SK-MEL-5 (cell line): ENCODE measurements at regions not wholly inside any gene's neighbourhood (a gene's known extent, or its start where the extent isn't known, plus 50 kb on each side); places are given as distances from the start of the nearest gene placed in this dataset.

Experiments
- DNase-seq: peaks from one replicate; pipeline ENCODE4 v3.0.0-alpha.2; 2016; ENCODE audit warnings: low read depth, low spot score
- in situ Hi-C: cut with HindIII; loops from 2 replicates; pipeline ENCODE4 v1.10.0; 2016; ENCODE audit warnings: low sequenced_read_pairs, high pct_unique_total_duplicates, low pct_unique_long_range_greater_than_20kb

DNA sequence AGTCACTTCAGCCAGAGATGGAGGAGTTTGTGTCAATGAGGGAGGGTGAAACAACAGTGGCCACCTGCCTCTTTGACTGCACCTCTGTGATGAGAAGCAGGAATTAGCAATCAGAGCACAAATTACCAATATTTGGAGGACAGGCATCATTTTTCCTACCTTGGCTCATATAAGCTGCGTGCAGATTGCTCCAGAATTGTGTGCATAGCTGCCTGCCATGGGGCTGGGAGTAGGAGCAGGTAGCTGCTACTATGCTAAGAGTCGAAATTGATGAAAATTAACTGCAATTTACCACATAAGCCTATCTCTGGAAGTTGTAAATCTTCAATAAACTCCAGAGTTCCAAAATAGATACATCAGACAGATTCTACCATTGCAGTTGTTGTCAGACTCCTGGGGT is 167.5 kb upstream of the HTR2A start:
- DNase-seq = no peak
- in situ Hi-C loops = no loop called here

DNA sequence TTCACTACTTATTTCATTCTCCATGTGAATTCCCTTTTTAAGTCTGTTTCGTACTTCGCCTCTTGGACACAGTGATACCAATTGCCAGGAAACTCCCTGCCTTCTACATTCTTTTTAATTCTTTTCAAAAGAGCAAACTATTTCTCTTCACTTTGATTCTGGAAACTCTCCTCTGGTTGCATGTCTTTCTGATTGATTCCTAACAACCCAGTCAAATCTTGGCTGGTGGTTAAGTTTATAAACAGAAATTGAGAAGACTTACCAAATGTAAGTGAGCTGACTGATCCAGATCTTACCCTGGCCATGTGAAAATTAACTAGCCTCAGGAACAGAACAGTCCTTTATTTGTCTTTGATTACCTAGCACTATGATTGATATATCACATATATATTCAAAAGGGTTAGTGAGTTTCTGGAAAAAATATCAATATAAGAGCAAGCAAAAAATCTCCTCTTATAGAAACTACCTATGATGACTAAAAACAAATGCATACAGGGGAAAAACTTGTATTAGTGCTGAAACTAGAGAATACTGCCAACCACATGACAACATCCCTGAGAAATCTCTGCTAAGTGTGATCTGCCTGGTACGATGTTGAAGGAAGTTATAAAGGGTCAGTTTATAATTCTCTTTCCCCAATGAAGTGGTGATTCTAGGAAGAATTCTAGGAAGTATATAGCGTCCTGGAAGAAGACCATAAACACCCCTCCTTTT is 152.6 kb upstream of the HTR2A start:
- DNase-seq = no peak
- in situ Hi-C loops = no loop called here

DNA sequence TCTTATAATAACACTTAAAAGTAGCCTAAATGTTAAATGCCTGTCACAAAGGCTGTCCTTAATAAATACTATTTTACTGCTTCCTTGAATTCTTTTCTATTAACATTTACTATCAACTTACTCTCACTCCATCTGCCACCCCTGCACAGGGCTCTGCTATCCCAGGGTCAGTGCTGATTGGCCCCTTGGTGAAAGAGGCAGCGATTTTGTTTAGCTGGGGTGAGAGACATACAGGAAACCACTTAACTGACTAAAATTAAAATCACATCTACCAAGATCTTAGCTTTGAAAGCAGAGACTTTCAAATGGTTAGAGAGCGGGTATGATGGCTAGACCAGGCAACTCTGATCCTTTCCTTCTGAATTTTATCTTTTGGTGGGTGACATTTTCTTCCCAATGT is 149.9 kb upstream of the HTR2A start:
- DNase-seq = no peak
- in situ Hi-C loops = no loop called here

DNA sequence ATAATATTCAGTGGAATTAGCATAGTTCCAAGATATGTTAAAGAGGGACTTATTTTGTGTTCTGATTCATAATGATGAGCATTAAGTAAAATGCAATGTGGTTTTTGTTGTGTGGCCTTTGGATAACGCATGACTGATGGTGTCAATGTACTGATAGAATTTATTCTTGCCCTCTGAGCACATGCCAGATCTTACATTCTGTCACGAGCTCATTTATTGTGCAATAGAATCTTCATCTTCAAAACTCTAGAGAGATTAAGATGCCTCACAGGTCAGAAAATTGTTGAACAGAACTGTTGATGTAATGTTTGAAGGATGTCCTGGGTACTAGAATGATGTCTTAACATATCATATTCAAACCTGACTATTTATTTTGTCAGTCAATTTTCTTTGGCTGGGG is 148.0 kb upstream of the HTR2A start:
- in situ Hi-C loops = no loop called here
- DNase-seq = peak; percentile 2

DNA sequence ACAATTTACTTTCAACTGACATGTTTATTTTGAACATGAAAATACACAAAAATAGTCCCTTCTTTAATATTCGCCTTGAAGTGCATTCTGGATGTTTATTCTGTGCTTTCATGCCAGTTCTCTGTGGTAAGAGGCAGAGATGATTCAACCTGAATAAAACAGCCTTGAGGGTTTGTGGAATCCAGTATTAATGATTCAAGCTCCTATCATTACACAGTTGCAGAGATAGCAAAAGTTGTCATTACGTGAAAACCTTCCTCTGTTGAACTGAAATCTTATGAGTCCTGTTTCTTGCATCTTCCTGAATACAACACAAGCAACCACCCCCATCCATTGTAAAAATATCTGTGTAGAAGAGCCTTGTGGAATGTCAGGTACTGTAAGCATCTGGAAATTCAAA is 142.3 kb upstream of the HTR2A start:
- in situ Hi-C loops = no loop called here
- DNase-seq = no peak

DNA sequence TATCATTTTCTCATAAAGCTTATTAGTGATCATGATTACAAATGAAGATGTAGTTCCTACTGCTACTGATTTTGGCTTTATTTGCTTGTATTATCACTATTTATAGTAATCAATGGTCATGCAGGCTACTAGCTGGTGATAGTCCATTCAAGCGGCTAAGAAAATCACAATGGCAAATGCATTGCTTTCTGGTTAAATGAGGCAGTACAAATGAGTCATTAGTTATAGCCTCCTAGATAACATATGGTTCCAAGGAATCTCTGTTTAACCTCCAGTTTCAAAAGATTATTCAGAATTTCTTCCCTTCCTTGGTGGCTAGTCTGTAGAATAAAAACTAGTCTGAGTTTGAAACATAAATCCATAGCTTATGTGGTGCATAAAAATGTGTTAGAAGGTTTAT is 141.3 kb upstream of the HTR2A start:
- in situ Hi-C loops = no loop called here
- no peak for DNase-seq

DNA sequence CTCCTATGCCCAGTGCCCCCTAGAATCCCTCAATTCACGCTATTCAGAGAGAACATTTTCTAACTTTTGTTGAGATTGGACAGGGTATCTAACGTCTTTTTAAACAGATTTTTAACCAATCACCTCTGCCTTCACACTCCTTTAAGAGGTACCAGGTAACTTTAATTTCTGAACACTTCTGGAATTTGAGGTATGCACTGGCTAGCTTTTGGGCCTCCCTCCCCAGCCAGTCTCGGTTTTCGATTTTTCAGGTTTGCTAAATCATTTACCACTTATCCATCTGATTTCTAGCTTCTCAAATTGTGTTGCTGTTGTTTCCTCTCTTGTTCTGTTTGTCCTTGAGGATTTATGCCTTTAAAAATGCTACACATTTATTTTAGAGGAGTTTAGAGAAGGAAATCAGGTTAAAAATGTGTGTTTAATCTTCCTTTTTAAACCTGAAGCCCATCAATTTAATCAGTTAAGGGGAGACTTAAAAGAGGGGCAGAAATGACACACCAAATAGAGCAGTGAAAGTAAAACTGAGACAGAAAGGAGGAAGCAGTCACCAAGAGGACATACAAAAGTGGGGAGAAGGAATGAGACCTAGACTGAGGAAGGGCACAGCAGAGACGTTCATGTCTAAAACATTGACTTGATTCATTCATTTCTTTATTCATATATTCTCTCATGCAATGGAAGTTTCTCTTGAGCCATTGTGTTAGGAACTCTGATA is 139.6 kb upstream of the HTR2A start:
- DNase-seq = no peak
- in situ Hi-C loops = no loop called here

DNA sequence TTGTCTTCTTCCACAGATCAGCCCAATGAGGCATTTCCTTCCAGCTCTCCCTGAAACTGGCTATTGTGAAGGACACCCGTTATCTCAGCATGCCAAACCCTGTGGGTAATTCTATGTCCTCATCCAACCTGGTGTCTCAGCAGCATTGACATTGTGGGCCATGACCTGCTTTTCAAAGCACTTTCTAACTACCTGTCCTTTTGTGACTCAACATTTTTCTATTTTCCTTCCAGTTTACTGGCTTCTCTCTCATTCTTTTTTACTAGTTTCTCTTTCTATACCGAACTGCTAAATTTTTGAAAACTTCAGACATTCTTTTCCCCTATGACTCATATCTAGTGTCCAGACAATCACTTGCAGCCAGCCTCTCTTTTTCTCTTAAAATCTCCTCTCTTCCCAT is 136.4 kb upstream of the HTR2A start:
- in situ Hi-C loops = no loop called here
- DNase-seq = no peak

DNA sequence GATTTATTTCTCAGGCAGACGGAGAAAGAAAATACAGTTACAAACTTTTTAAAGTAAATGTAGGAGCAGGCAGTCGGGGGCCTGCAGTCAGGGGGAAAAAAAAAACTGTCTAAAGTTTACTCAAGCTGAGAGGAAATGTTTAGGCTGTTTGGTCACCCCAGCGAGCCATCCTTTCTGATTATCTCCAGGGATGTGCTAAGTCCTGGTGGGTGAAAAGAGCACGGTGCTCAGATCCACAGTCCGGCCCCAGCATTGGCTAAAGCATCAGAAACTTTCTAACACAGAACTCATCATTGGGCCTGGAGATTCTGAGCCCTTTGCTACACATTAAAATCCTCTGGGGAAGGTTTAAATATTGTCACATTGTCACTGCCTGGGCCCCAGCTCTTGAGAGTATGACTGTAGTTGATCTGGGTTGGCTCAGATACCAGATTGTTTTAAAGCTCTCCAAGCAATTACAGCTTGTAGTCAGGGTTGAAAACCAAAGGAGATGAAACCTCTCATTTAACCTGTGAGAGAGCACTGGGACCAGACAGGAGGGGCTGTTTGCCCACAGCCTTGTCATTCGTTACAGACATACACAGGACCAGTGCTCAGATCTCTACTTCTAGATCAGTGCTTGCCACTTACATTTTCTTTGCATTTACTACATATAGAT is 131.1 kb upstream of the HTR2A start:
- DNase-seq = no peak
- in situ Hi-C loops = no loop called here

DNA sequence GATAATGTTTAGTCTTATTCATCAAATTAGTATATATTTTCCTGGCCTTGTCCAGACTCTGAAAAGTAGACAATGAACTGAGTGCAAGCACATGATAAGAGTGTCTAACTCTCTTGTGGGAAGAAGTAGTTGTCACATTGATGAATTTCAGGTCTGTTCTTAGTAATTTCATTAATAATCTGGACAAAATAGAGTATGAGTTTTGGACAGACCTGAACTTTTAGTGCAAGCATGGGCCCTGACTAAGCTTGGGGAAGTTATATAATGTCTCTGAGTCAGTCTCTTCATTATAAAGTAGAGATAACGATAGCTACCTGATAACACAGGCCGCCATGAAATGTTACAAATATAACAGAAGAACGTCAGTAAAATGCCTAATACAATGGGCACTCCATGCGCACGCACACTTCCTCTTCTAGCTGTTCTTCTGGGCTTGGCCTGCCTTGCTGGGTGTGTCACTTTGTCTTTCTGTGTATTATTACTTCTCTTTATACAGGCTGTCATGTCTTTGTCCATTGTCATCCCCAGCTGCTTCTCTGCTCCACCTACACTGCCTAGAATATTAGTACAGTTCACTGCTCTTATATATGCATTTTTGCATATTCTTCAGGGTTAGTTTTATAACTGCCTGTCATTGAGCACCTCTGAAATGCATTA is 129.1 kb upstream of the HTR2A start:
- in situ Hi-C loops = no loop called here
- no peak for DNase-seq

DNA sequence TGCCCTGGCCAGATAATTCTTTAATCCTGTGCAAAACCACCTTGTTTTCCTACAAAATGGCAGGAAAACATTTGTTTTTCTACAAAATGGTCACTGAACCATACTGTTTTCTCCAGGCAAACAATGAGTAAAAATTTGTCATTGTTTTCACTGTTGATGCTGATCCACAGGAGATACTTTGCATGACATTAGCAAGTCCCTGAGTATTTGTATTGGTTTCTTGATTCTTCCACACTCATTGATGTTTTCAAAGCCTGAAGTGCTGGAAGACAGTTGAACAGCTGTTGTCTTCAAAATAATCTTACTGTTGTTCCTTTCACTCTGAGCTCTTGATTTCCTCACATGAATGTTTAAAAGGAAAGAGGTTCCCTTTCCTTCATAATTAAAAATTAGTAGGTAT is 123.1 kb upstream of the HTR2A start:
- in situ Hi-C loops = no loop called here
- no peak for DNase-seq

DNA sequence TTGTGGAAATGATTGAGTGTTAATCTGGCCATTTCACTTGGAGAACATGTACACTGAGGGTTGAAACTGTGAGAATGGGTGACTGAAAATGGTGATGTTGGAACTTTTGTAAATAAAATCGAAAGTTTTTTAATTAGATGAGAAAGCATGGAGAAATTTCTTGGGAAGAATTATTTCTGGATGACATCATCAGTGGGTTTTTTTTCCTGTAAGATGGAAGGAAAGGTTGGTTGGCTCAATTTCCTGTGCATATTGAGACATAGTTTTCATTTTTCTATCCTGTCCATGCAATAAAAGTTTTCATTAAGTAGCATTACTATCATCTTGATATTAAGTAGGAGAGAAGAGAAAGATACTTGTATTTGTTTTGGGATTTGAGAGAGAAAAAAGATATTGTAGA is 120.6 kb upstream of the HTR2A start:
- in situ Hi-C loops = no loop called here
- no peak for DNase-seq

DNA sequence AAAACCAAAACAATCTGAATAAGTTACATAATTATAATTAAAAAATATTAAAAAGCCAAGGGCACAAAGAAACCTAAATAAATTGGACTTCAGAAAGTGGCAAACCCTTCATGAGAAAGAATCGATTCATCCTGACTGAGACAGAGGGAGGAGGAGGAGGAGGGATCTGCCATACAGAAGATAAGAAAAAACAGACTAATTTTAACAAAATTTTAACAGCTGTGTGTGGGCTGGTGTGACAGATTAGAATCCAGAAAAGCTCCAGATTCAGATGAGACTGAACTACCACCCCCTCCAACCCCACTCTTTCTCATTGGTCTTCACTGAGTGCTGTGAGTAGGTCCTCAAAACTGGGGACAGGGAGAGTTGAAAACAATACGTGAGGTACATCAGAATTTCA is 111.5 kb upstream of the HTR2A start:
- DNase-seq = no peak
- in situ Hi-C loops = no loop called here

DNA sequence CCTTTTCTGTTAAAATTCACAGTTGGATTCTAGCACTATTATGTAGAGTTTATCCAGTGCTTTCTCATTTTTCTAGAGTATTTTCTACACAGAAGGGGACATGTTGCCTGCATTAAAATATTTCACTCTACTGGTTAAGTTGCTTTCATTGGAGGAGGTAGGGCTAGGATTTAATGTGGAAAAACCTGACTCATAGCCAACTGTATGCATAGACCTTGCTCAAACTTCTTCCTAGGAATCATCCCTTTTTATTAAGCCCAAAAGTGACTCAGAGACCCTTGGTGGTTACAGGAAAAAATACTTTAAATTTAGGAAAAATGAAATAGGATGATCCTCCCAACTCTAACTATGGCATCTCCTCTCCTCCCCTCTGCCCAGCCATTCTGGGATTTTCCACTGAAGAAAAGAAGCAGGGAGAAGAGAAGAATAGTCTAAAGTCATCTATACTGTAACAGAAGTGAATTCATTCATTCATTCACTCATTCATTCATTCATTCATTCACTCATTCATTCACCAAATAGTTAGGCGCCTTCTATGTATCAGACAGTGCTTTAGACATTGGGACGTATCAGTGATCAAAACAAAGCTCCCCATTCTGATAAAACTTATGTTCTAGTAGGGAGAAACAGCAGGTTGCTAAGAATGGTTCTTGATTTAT is 109.0 kb upstream of the HTR2A start:
- in situ Hi-C loops = no loop called here
- DNase-seq = no peak

DNA sequence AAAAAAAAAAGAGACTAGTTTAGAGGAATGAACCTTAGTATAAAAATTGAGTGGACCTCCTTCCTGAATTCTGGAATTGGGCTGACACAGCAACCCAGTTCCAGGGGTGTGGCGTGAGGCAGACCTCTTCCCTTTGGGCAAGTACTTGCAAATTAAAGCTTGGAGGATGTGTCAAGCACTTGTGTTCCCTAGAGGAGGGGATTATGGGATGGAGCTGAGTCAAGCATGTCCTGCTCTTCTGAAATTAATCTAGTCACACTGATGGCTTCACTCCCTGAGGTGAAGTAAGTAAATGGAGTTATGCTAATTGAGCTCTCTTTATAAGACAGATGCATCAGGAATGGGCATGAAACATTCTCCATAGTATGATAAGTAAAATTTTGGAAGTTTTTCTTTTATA is 107.7 kb upstream of the HTR2A start:
- in situ Hi-C loops = no loop called here
- DNase-seq = no peak

DNA sequence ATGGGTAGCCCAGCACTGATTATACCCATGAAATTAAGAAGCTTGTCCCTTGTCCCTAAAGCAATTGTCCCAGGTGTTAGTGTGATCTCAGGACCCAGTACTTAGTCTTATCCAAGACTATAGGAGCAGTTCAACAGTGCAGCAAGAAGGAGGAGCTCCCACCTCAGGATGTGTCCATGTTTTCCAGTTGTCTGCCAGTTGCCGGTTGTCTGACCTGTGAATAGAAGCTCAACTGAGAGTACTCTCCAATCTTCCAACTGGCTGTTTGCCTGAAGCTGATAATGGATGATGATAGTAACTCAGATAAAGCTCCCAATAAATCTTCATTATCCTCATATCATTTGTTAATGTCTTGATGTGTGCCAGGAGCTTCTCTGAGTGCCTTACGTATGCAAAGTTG is 107.2 kb upstream of the HTR2A start:
- no peak for DNase-seq
- in situ Hi-C loops = no loop called here

DNA sequence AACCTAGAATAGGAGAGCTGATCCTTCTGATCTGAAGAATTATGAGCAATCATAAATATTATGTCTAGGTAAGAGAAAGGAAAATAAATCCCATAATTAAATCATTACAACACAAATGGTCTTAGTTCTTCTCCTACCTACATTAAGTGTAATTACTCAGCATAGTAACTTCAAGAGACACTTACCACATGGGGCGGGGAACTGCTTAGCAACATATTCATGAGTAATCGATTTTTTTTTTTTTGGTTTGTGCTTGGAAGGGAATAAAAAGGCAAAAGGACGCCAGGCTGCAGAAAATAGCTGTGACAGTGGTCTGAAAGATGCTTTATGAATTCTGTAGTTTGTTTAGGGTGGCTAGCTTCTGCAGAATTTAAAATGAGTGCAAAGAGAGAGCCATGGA is 103.3 kb upstream of the HTR2A start:
- no peak for DNase-seq
- in situ Hi-C loops = no loop called here

DNA sequence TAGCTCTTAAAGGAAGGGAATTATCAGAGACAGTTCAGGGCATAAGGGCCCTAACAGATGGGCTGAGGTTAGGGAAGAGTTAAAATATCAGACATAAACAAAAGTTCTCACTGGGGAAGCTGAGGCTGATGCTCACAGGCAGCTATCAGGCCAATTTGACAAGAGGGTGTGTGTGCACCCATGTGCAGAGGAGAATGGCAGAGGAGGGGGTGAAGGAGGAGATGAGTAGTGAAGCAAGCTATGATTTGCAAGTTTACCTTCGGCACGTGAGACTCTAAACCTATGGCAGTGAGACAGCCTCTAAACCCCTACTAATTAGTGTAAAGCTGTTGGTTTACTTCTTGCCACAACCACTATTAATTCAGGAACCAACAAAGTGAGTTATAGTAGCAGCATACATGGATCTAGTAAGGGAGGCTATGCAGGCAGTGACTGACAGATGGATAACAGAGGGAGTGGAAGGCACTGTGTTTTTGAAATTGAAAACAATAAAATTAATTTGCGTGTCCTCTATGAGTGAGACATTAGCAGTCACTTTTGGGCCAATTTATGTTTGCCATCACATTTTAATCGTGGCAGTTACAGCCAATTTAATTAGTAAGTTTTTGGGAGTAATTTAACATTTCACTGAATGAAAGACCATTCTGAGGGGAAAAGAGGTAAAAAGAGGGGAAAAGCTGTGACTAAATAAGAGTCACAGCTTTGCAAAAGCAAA is 99.6 kb upstream of the HTR2A start:
- in situ Hi-C loops = no loop called here

More for the DNA sequence above, 99.6 kb upstream of the HTR2A start:
- no peak for DNase-seq
